A673 (cell line): ENCODE measurements at regions not wholly inside any gene's neighbourhood (a gene's known extent, or its start where the extent isn't known, plus 50 kb on each side); places are given as distances from the start of the nearest gene placed in this dataset.
"Not testable (repeated sequence)": the region's sequence is repeated elsewhere in the genome, so short reads cannot be mapped to it uniquely, and the experiment has no call there.

Experiments used
- BruUV-seq: library from RNA; stranded (reverse); fragments of 400-500 nt; replicated peaks from 2 replicates; lab custom pipeline; 2021; lab: Mats Ljungman, UMichigan
- CTCF ChIA-PET: fragments of 300-600 bp; sonication (Branson Sonifier 250); formaldehyde crosslinking; loops from one replicate; lab custom pipeline; 2022; ENCODE audit warnings: antibody characterized with exemption; lab: Charles Lee
- POLR2A ChIA-PET: fragments of 300-600 bp; sonication (Branson Sonifier 250); formaldehyde crosslinking; loops from one replicate; lab custom pipeline; 2022; ENCODE audit warnings: antibody characterized with exemption; ENCODE audit not compliant: low non-redundant PET; lab: Charles Lee
- DNase-seq: peaks from one replicate; pipeline ENCODE4 v3.0.0-alpha.2; 2015; ENCODE audit warnings: low spot score
- H3K27ac ChIP-seq: fragments of 200-600 bp; sonication (generic); 2 replicates; pipeline ENCODE4 v1.5.1; 2016; ENCODE audit warnings: mixed run types, low read depth, mild to moderate bottlenecking, mixed read lengths, antibody characterized with exemption, low read length; ENCODE audit not compliant: poor library complexity, severe bottlenecking
- H3K27me3 ChIP-seq: fragments of 200-600 bp; sonication (generic); replicated peaks from 2 replicates; pipeline ENCODE4 v1.6.1; 2017; ENCODE audit warnings: mixed run types, low read depth, mild to moderate bottlenecking, mixed read lengths, antibody characterized with exemption, low read length; ENCODE audit not compliant: insufficient read depth, poor library complexity
- H3K36me3 ChIP-seq: fragments of 200-600 bp; sonication (generic); 2 replicates; pipeline ENCODE4 v1.6.1; 2016; ENCODE audit warnings: mixed run types, mild to moderate bottlenecking, mixed read lengths, antibody characterized with exemption, low read length; ENCODE audit not compliant: insufficient read depth, poor library complexity, severe bottlenecking
- H3K4me1 ChIP-seq: fragments of 200-600 bp; sonication (generic); 2 replicates; pipeline ENCODE4 v1.6.1; 2017; ENCODE audit warnings: mixed run types, mild to moderate bottlenecking, mixed read lengths, antibody characterized with exemption, low read length; ENCODE audit not compliant: insufficient read depth, poor library complexity, severe bottlenecking
- H3K4me3 ChIP-seq: fragments of 200-600 bp; sonication (generic); 2 replicates; pipeline ENCODE4 v1.5.1; 2016; ENCODE audit warnings: low read depth, mixed run types, mild to moderate bottlenecking, mixed read lengths, low read length; ENCODE audit not compliant: poor library complexity, severe bottlenecking
- H3K9me3 ChIP-seq: fragments of 200-600 bp; sonication (generic); 2 replicates; pipeline ENCODE4 v1.6.1; 2016; ENCODE audit warnings: mixed run types, low read depth, mild to moderate bottlenecking, mixed read lengths, antibody characterized with exemption, low read length; ENCODE audit not compliant: poor library complexity, severe bottlenecking
- CTCF ChIP-seq: fragments of 300-800, 200-600 bp; sonication (generic); conservative IDR thresholded peaks from 2 replicates; pipeline ENCODE4 v1.5.1; 2017; ENCODE audit warnings: low read depth, mild to moderate bottlenecking, antibody characterized with exemption, low read length, moderate library complexity, mixed read lengths
- EZH2 ChIP-seq: fragments of 200-600 bp; sonication (generic); IDR thresholded peaks from 2 replicates; pipeline ENCODE4 v1.6.1; 2017; ENCODE audit warnings: borderline replicate concordance, low read depth, mild to moderate bottlenecking, mixed read lengths, antibody characterized with exemption, low read length; ENCODE audit not compliant: poor library complexity, severe bottlenecking
- intact Hi-C: fragments of 100-400 bp; cut with micrococcal nuclease; formaldehyde crosslinking; loops from one replicate; pipeline ENCODE4 v1.10.0; 2022; ENCODE audit not compliant: unreplicated experiment

GRCh38 chr4:55028196-55028595 lies 97.2 kb downstream of the KDR start:
- H3K9me3 ChIP-seq, result no peaks in the 10 kb centered on the region
- H3K4me1 ChIP-seq, result peaks cover 16% of the 10 kb centered on the region
- ChIA-PET CTCF (no interaction called here), POLR2A (no interaction called here)
- no peaks in the 10 kb centered on the region for H3K36me3 ChIP-seq
- H3K27me3 ChIP-seq, result peaks cover 7% of the 10 kb centered on the region
- no TSS peak for BruUV-seq
- H3K27ac ChIP-seq, result no peak overlapping the region
- intact Hi-C loops, result no loop called here
- H3K4me3 ChIP-seq, result no peak overlapping the region
- no peak for TF ChIP-seq EZH2
- no peak for TF ChIP-seq CTCF
- no peak for DNase-seq

GRCh38 chr4:55027596-55027995 lies 97.8 kb downstream of the KDR start:
- no peak for TF ChIP-seq EZH2
- TF ChIP-seq CTCF, result no peak
- no peak overlapping the region for H3K4me3 ChIP-seq
- no peaks in the 10 kb centered on the region for H3K36me3 ChIP-seq
- BruUV-seq, result no TSS peak
- intact Hi-C loops, result no loop called here
- H3K27me3 ChIP-seq, result peaks cover 3% of the 10 kb centered on the region
- no peak for DNase-seq
- no peak overlapping the region for H3K27ac ChIP-seq
- ChIA-PET POLR2A (no interaction called here), CTCF (no interaction called here)
- H3K4me1 ChIP-seq, result peaks cover 16% of the 10 kb centered on the region
- H3K9me3 ChIP-seq, result no peaks in the 10 kb centered on the region

GRCh38 chr4:55025456-55025855 lies 99.9 kb downstream of the KDR start:
- POLR2A ChIA-PET, intact Hi-C loops: not testable (repeated sequence)

GRCh38 chr4:55023030-55023429 lies 102.4 kb downstream of the KDR start:
- no TSS peak for BruUV-seq
- POLR2A ChIA-PET, result no interaction called here
- no peaks in the 10 kb centered on the region for H3K4me1 ChIP-seq
- intact Hi-C loops, result no loop called here
- DNase-seq, result no peak
- H3K27me3 ChIP-seq, result no peaks in the 10 kb centered on the region
- CTCF ChIA-PET, result no interaction called here
- H3K9me3 ChIP-seq, result no peaks in the 10 kb centered on the region
- TF ChIP-seq CTCF (no peak), EZH2 (no peak)
- no peak overlapping the region for H3K27ac ChIP-seq
- no peaks in the 10 kb centered on the region for H3K36me3 ChIP-seq
- no peak overlapping the region for H3K4me3 ChIP-seq

More at GRCh38 chr4:55025456-55025855, 99.9 kb downstream of the KDR start:
- H3K36me3 ChIP-seq, H3K4me1 ChIP-seq, CTCF ChIA-PET, H3K27me3 ChIP-seq, BruUV-seq, DNase-seq, H3K4me3 ChIP-seq, H3K9me3 ChIP-seq, H3K27ac ChIP-seq: not testable (repeated sequence)
